ENCODE measurements at regions not wholly inside any gene's neighbourhood (a gene's known extent, or its start where the extent isn't known, plus 50 kb on each side); places are given as distances from the start of the nearest gene placed in this dataset.
"Not testable (repeated sequence)": the region's sequence is repeated elsewhere in the genome, so short reads cannot be mapped to it uniquely, and the experiment has no call there.

GRCh38 chr7:63748571-63749302, 249.9 kb upstream of the ZNF722 start:
- H3K4me1 Mint-ChIP-seq; H3K4me3 Mint-ChIP-seq; ATAC-seq (replicated peaks); DNase-seq; H3K27ac Mint-ChIP-seq; H3K27me3 Mint-ChIP-seq; H3K36me3 Mint-ChIP-seq: not testable (repeated sequence)
- H3K9me3 Mint-ChIP-seq, result peaks cover 9 to 13% of the 10 kb centered on the region in 2 donors

GRCh38 chr7:63752446-63752845, 246.2 kb upstream of the ZNF722 start:
- H3K27ac Mint-ChIP-seq; H3K9me3 Mint-ChIP-seq; H3K4me1 Mint-ChIP-seq; DNase-seq; H3K27me3 Mint-ChIP-seq; H3K36me3 Mint-ChIP-seq; H3K4me3 Mint-ChIP-seq; ATAC-seq (replicated peaks): not testable (repeated sequence)

- DNase-seq; H3K27me3 Mint-ChIP-seq; H3K27ac Mint-ChIP-seq; H3K9me3 Mint-ChIP-seq; H3K36me3 Mint-ChIP-seq; ATAC-seq (replicated peaks); H3K4me1 Mint-ChIP-seq; H3K4me3 Mint-ChIP-seq: not testable (repeated sequence)
These were observed 245.5 kb upstream of the ZNF722 start for GRCh38 chr7:63753160-63753559.

GRCh38 chr7:63760202-63760601, 238.4 kb upstream of the ZNF722 start:
- not testable (repeated sequence) for H3K9me3 Mint-ChIP-seq; H3K4me1 Mint-ChIP-seq; H3K27me3 Mint-ChIP-seq; DNase-seq; H3K27ac Mint-ChIP-seq; ATAC-seq (replicated peaks); H3K36me3 Mint-ChIP-seq; H3K4me3 Mint-ChIP-seq

- H3K9me3 Mint-ChIP-seq; ATAC-seq (replicated peaks); H3K36me3 Mint-ChIP-seq; H3K4me1 Mint-ChIP-seq; DNase-seq; H3K4me3 Mint-ChIP-seq; H3K27me3 Mint-ChIP-seq: not testable (repeated sequence)
- H3K27ac Mint-ChIP-seq, result peak overlapping the region; percentile 14
These were observed 233.1 kb upstream of the ZNF722 start for GRCh38 chr7:63765541-63765940.

GRCh38 chr7:63766197-63766596, 232.5 kb upstream of the ZNF722 start:
- H3K36me3 Mint-ChIP-seq; DNase-seq; H3K27ac Mint-ChIP-seq; H3K4me1 Mint-ChIP-seq; H3K9me3 Mint-ChIP-seq; ATAC-seq (replicated peaks); H3K4me3 Mint-ChIP-seq; H3K27me3 Mint-ChIP-seq: not testable (repeated sequence)

GRCh38 chr7:63770162-63770561, 228.5 kb upstream of the ZNF722 start:
- not testable (repeated sequence) for H3K36me3 Mint-ChIP-seq; H3K27ac Mint-ChIP-seq; H3K4me1 Mint-ChIP-seq; H3K4me3 Mint-ChIP-seq; ATAC-seq (replicated peaks); DNase-seq; H3K27me3 Mint-ChIP-seq; H3K9me3 Mint-ChIP-seq

- H3K27ac Mint-ChIP-seq; H3K36me3 Mint-ChIP-seq; H3K4me1 Mint-ChIP-seq; H3K27me3 Mint-ChIP-seq; DNase-seq; ATAC-seq (replicated peaks); H3K9me3 Mint-ChIP-seq; H3K4me3 Mint-ChIP-seq: not testable (repeated sequence)
These were observed 227.1 kb upstream of the ZNF722 start for GRCh38 chr7:63771389-63772085.

GRCh38 chr7:63789378-63790176, 209.1 kb upstream of the ZNF722 start:
- DNase-seq, result no peak
- peaks cover 0 to 4% of the 10 kb centered on the region in 2 donors for H3K27me3 Mint-ChIP-seq
- peak in 1 of 2 donors; percentile 88 for ATAC-seq (replicated peaks)
- peak overlapping the region in 1 of 2 donors; percentile 82 for H3K4me3 Mint-ChIP-seq
- H3K27ac Mint-ChIP-seq, result no peak overlapping the region
- H3K9me3 Mint-ChIP-seq, result peaks cover 0 to 4% of the 10 kb centered on the region in 2 donors
- H3K4me1 Mint-ChIP-seq, result no peaks in the 10 kb centered on the region
- H3K36me3 Mint-ChIP-seq, result peaks cover 0 to 4% of the 10 kb centered on the region in 2 donors

- H3K27ac Mint-ChIP-seq, H3K36me3 Mint-ChIP-seq, H3K27me3 Mint-ChIP-seq, DNase-seq, H3K4me1 Mint-ChIP-seq, H3K9me3 Mint-ChIP-seq: not testable (repeated sequence)
- peak overlapping the region in 1 of 2 donors; percentile 82 for H3K4me3 Mint-ChIP-seq
- ATAC-seq (replicated peaks), result peak in 1 of 2 donors; percentile 15
These were observed 208.4 kb upstream of the ZNF722 start for GRCh38 chr7:63790177-63790763.

Measured in stimulated activated naive B cell treated with anti-CD40 and anti-IgM and Interleukin-4, amounts not matched to agents 10 μg/mL and 1 μg/mL and 100 μg/mL, for 72 hours (primary cell).